SH-SY5Y (cell line): ENCODE measurements at regions not wholly inside any gene's neighbourhood (a gene's known extent, or its start where the extent isn't known, plus 50 kb on each side); places are given as distances from the start of the nearest gene placed in this dataset.

Experiments
- GATA2 ChIP-seq: IDR thresholded peaks from 2 replicates; pipeline ENCODE4 v1.6.1; 2011; ENCODE audit warnings: mild to moderate bottlenecking, low read depth, low read length
- GATA3 ChIP-seq: IDR thresholded peaks from 2 replicates; pipeline ENCODE4 v1.6.1; 2011; ENCODE audit warnings: low read depth, mild to moderate bottlenecking, low read length, moderate library complexity

DNA sequence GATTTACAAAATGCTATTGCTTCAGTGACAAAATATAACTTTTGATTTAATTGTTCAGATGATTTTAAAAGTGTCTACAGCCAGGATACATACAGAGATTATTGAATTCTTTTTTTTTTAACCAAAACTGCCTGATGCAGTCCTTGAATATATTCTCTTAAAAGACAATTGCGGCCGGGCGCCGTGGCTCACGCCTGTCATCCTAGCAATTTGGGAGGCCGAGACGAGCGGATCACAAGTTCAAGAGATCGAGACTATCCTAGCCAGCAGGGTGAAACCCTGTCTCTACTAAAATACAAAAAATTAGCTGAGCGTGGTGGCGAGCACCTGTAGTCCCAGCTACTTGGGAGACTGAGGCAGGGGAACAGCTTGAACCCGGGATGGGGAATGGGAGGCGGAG is 497.0 kb upstream of the FSIP2 start:
- TF ChIP-seq GATA3, result no peak
- no peak for TF ChIP-seq GATA2
